AG09319 (cell line): ENCODE measurements at regions not wholly inside any gene's neighbourhood (a gene's known extent, or its start where the extent isn't known, plus 50 kb on each side); places are given as distances from the start of the nearest gene placed in this dataset.

Source experiments
- DNase-seq: peaks from one replicate; pipeline ENCODE4 v3.0.0-alpha.2; 2010; ENCODE audit warnings: low read depth; ENCODE audit errors: extremely low read depth
- CTCF ChIP-seq: IDR thresholded peaks from 2 replicates; pipeline ENCODE4 v1.5.1; 2011; ENCODE audit warnings: low read depth, mild to moderate bottlenecking, inconsistent platforms, low read length, moderate library complexity

DNA sequence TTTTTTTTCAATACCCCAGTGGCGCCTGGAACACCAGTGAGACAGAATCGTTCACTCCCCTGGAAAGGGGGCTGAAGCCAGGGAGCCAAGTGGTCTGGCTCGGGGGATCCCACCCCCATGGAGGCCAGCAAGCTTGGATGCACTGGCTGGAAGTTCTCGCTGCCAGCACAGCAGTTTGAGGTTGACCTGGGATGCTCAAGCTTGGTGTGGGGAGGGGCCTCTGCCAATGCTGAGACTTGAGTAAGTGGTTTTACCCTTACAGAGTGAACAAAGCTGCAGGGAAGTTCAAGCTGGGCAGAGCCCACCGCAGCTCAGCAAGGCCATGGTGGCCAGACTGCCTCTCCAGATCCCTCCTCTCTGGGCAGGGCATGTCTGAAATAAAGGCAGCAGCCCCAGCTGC lies 276.2 kb upstream of the CNTN6 start:
- TF ChIP-seq CTCF = no peak
- DNase-seq = no peak

DNA sequence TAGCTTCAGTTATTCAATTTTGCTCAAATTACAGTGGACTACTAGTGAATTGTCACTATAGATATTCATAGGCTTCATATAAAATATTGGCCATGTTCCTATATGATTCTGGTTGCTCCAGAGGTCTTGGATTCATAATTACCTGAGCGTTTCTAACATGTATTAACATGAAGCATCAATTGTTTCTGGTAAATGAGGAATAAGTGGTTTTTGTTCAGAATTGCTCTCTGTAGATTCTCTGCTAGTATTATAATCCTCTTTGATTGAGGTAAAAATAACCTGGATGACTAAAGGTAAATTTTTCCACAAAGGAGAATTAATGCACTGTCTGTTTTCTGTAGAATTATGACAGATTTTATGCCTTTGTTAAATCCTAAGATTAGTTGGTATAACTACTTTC lies 258.1 kb upstream of the CNTN6 start:
- TF ChIP-seq CTCF = no peak
- no peak for DNase-seq

DNA sequence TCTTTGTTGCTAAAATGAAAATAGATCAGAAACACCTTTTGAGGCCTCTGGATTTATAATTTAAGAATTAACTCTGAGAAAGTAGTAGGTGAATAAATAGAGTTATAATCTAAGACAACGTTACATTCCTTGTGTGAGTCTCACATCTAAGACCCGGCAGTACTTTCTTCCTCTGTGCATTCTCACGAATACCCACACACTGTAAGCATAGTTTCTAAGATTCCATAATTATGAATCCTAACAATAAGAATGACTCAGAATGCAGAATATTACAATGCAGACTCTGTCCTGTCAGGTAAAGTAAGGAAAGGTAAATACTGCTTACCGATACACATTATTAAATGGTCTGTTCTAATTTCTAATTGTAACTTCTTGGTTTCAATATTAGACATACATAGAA lies 257.7 kb upstream of the CNTN6 start:
- TF ChIP-seq CTCF = no peak
- DNase-seq = no peak

DNA sequence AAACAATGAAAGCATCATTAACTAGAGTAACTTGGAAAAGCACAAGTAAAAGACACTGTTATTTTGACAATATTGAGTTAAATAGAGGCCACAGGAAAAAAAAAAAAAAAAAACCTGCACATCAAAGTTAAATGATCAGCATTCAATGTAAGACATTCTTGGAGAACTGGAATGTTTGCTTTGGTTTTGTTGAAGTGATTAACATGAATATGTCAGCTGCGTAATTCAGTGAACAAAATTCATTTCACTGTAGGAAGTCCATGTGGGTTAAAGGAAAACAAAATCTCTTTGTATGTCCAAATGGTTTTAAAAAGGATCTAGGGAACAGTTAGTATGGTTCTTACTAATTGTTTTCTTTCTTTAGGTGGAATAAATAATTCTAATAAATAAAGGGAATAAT lies 252.8 kb upstream of the CNTN6 start:
- DNase-seq = no peak
- no peak for TF ChIP-seq CTCF

DNA sequence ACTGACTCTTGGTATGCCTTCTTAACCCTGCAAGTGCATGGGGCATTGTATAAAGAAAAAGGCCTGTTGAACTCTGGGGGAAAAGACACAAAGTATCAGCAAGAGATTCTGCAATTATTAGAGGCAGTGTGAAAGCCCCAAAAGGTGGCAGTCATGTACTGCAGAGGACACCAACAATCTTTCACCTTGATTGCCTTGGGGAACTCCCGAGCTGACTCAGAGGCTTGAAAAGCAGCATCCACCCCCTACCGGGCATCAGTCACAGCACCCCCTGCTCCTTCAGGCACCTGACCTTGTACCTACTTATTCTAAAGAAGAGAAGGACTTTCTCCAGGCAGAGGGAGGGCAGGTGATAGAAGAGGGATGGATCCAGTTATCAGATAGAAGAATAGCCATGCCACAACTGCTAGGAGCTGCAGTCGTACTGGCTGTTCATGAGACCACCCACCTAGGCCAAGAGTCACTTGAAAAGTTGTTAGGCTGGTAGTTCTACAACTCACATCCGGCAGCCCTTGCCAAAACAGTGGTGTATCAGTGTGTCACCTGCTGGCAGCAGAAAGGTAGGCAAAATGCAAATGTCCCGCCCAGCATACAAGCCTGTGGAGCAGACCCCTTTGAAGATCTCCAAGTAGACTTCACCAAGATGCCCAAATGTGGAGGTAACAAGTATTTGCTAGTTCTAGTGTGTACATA lies 241.6 kb upstream of the CNTN6 start:
- TF ChIP-seq CTCF = no peak
- DNase-seq = no peak

- TF ChIP-seq CTCF = no peak
- no peak for DNase-seq
Measured at GRCh38 chr3:852033-852432, 240.8 kb upstream of the CNTN6 start.

GRCh38 chr3:853489-853888 lies 239.3 kb upstream of the CNTN6 start:
- no peak for DNase-seq
- TF ChIP-seq CTCF = no peak
